OCI-LY1 (cell line): ENCODE measurements at regions not wholly inside any gene's neighbourhood (a gene's known extent, or its start where the extent isn't known, plus 50 kb on each side); places are given as distances from the start of the nearest gene placed in this dataset.

ENCODE experiments used
- H2AFZ ChIP-seq: fragments of 200-600 bp; sonication (generic), shearing (Covaris generic); 2 replicates; pipeline ENCODE4 v1.6.0; 2014; ENCODE audit warnings: antibody characterized with exemption, mild to moderate bottlenecking, low read length
- H3F3A ChIP-seq: fragments of 200-600 bp; sonication (generic), shearing (Covaris generic); 2 replicates; pipeline ENCODE4 v1.6.0; 2014; ENCODE audit warnings: mild to moderate bottlenecking, antibody characterized with exemption, low read length, moderate library complexity; ENCODE audit not compliant: insufficient read depth
- H3K27ac ChIP-seq: fragments of 200-600 bp; sonication (generic); 2 replicates; pipeline ENCODE4 v1.5.1; 2014; ENCODE audit warnings: low read length, mixed run types, mild to moderate bottlenecking, low read depth; ENCODE audit not compliant: poor library complexity, severe bottlenecking
- H3K27me3 ChIP-seq: fragments of 200-600 bp; sonication (generic); 2 replicates; pipeline ENCODE4 v1.6.0; 2014; ENCODE audit warnings: antibody characterized with exemption, mild to moderate bottlenecking, low read length, moderate library complexity; ENCODE audit not compliant: insufficient read depth
- H3K36me3 ChIP-seq: fragments of 200-600 bp; sonication (generic); 2 replicates; pipeline ENCODE4 v1.6.1; 2014; ENCODE audit warnings: mild to moderate bottlenecking, antibody characterized with exemption, low read length, moderate library complexity, mixed read lengths; ENCODE audit not compliant: insufficient read depth
- H3K4me1 ChIP-seq: fragments of 200-600 bp; sonication (generic); 2 replicates; pipeline ENCODE4 v1.5.1; 2014; ENCODE audit warnings: mild to moderate bottlenecking, low read length, moderate library complexity; ENCODE audit not compliant: insufficient read depth, severe bottlenecking
- H3K4me2 ChIP-seq: fragments of 200-600 bp; sonication (generic), shearing (Covaris generic); 2 replicates; pipeline ENCODE4 v1.6.1; 2014; ENCODE audit warnings: low read length
- H3K4me3 ChIP-seq: fragments of 200-600 bp; sonication (generic); 2 replicates; pipeline ENCODE4 v1.5.1; 2014; ENCODE audit warnings: low read length, low read depth, mild to moderate bottlenecking, mixed read lengths; ENCODE audit not compliant: poor library complexity, severe bottlenecking
- H3K79me2 ChIP-seq: fragments of 200-600 bp; shearing (Covaris generic); 2 replicates; pipeline ENCODE4 v1.6.1; 2016; ENCODE audit warnings: mixed run types, low read length, mixed read lengths; ENCODE audit not compliant: insufficient read depth
- H3K9ac ChIP-seq: fragments of 200-600 bp; sonication (generic), shearing (Covaris generic); 2 replicates; pipeline ENCODE4 v1.6.1; 2014; ENCODE audit warnings: mild to moderate bottlenecking, low read length, mixed read lengths
- H3K9me2 ChIP-seq: fragments of 200-600 bp; sonication (generic), shearing (Covaris generic); 2 replicates; pipeline ENCODE4 v1.6.1; 2014; ENCODE audit warnings: low read depth, mild to moderate bottlenecking, low read length, mixed read lengths
- H3K9me3 ChIP-seq: fragments of 200-600 bp; shearing (Covaris generic); 2 replicates; pipeline ENCODE4 v1.6.1; 2014; ENCODE audit warnings: low read length, mixed read lengths
- H4K20me1 ChIP-seq: fragments of 200-600 bp; sonication (generic), shearing (Covaris generic); 2 replicates; pipeline ENCODE4 v1.6.0; 2016; ENCODE audit warnings: mild to moderate bottlenecking, low read length; ENCODE audit not compliant: insufficient read depth
- EZH2 ChIP-seq: fragments of 200-600 bp; sonication (generic), shearing (Covaris generic); IDR thresholded peaks from 2 replicates; pipeline ENCODE4 v1.8.0; 2017; ENCODE audit warnings: borderline replicate concordance, mixed run types, mild to moderate bottlenecking, antibody characterized with exemption, low read length, moderate library complexity, mixed read lengths
- TF ChIP-seq, protein P1 (sequence below): fragments of 200-600 bp; sonication (generic), shearing (Covaris generic); IDR thresholded peaks from 2 replicates; pipeline ENCODE4 v1.5.1; 2017; ENCODE audit warnings: mild to moderate bottlenecking, antibody characterized with exemption, low read length, moderate library complexity, mixed read lengths

DNA sequence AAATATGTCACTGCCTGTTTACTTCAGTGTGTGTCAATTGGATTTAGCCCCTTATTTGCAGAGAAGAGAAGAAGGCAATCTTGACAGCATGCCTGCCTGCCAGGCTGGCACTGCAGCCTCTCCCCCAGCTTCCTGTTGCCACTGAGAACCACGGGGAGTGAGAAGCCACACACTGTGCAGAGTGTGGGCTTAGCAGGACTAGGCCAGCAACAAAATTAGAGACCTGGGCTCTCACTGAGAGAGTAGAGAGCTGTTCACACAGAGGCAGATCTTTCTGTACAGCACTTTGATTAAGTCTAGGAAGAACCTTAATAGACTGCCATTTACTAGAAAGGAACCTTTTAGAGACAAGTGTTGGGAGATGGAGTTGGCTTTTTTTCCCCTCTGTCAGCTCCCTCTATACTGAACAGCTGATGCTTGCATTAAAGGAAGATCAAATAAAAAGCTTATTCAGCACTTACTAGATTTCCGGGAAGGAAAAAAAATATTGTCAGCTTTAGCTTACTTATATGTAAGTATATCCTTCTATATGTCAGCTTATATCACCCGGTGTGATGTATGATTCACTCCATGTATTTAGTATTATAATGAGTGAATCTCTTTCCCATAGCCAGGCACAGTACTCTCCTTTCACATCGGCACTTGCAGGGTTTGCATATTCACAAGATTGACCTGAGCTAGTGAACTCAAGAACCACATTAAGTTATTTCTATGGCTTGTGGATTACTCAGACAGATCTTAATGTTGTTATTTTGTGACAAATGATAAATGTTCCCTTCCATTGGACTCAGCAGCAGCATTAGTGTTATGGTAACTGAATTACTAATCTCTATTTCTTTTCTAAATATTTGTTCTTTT, 851.0 kb upstream of the EPHA7 start:
- Histone ChIP-seq H2AFZ (no peak overlapping the region), H3K27ac (no peak overlapping the region), H3K4me1 (no peaks in the 10 kb centered on the region), H3K27me3 (no peaks in the 10 kb centered on the region), H3K9me3 (no peaks in the 10 kb centered on the region), H3K79me2 (no peaks in the 10 kb centered on the region), H3F3A (no peaks in the 10 kb centered on the region), H3K36me3 (no peaks in the 10 kb centered on the region), H3K9me2 (no peaks in the 10 kb centered on the region), H3K9ac (no peak overlapping the region), H3K4me2 (no peak overlapping the region), H3K4me3 (no peak overlapping the region), H4K20me1 (no peaks in the 10 kb centered on the region)
- TF ChIP-seq, protein P1, sequence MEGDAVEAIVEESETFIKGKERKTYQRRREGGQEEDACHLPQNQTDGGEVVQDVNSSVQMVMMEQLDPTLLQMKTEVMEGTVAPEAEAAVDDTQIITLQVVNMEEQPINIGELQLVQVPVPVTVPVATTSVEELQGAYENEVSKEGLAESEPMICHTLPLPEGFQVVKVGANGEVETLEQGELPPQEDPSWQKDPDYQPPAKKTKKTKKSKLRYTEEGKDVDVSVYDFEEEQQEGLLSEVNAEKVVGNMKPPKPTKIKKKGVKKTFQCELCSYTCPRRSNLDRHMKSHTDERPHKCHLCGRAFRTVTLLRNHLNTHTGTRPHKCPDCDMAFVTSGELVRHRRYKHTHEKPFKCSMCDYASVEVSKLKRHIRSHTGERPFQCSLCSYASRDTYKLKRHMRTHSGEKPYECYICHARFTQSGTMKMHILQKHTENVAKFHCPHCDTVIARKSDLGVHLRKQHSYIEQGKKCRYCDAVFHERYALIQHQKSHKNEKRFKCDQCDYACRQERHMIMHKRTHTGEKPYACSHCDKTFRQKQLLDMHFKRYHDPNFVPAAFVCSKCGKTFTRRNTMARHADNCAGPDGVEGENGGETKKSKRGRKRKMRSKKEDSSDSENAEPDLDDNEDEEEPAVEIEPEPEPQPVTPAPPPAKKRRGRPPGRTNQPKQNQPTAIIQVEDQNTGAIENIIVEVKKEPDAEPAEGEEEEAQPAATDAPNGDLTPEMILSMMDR: no peak
- no peak for TF ChIP-seq EZH2

DNA sequence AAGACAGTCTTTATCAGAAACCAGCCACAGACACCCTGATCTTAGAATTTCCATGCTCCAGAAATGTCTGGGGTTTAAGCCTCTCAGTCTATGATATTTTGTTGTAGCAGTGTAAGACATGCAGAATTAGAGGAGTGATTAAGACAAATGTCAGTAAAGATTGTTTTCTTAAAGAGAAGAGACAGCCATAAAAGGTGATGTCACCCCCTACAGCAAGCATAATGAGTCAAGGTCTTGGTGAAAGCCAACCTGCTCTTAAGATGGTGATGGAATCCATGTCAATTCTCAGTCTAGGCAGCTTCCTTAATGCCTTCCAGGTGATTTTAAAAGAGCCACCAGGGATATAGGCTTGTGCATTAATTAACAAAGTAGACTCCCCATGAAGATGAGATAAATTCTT, 849.9 kb upstream of the EPHA7 start:
- no peaks in the 10 kb centered on the region for H3F3A ChIP-seq

DNA sequence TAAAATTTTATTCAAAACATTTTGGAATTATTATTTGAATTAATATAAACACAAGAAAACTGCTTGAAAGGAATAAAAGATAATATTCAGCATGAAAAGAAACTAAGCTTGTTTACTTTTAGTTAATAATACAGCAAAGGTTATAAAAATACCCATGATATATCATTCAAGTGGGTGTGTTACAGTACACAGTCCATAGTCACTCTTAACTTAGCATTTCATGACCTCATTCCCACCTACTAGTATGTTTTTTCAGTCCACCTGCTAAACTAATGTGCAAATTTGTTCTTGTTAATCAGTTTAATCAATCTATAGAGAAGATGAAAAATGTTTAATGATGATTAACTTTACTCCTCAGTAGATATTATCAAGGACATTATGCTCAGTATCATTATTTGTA, 841.4 kb upstream of the EPHA7 start:
- no peaks in the 10 kb centered on the region for H3K79me2 ChIP-seq
- H3K4me3 ChIP-seq: no peak overlapping the region
- H3K9me2 ChIP-seq: no peaks in the 10 kb centered on the region
- no peaks in the 10 kb centered on the region for H3K27me3 ChIP-seq
- H3K9me3 ChIP-seq: no peaks in the 10 kb centered on the region
- H3K4me2 ChIP-seq: no peak overlapping the region
- no peak overlapping the region for H3K27ac ChIP-seq
- no peaks in the 10 kb centered on the region for H3F3A ChIP-seq
- no peak overlapping the region for H2AFZ ChIP-seq
- TF ChIP-seq, protein P1: no peak
- TF ChIP-seq EZH2: no peak
- H4K20me1 ChIP-seq: no peaks in the 10 kb centered on the region
- no peaks in the 10 kb centered on the region for H3K36me3 ChIP-seq
- no peaks in the 10 kb centered on the region for H3K4me1 ChIP-seq
- no peak overlapping the region for H3K9ac ChIP-seq

More for the DNA sequence above, 849.9 kb upstream of the EPHA7 start:
- no peak overlapping the region for H3K4me3 ChIP-seq
- H3K4me1 ChIP-seq: no peaks in the 10 kb centered on the region
- H3K9ac ChIP-seq: no peak overlapping the region
- H3K36me3 ChIP-seq: no peaks in the 10 kb centered on the region
- no peak overlapping the region for H3K4me2 ChIP-seq
- H3K9me2 ChIP-seq: no peaks in the 10 kb centered on the region
- H3K79me2 ChIP-seq: no peaks in the 10 kb centered on the region
- H3K9me3 ChIP-seq: no peaks in the 10 kb centered on the region
- H3K27ac ChIP-seq: no peak overlapping the region
- no peak overlapping the region for H2AFZ ChIP-seq
- no peak for TF ChIP-seq EZH2
- TF ChIP-seq, protein P1: no peak
- no peaks in the 10 kb centered on the region for H3K27me3 ChIP-seq
- no peaks in the 10 kb centered on the region for H4K20me1 ChIP-seq
